ENCODE measurements at regions not wholly inside any gene's neighbourhood (a gene's known extent, or its start where the extent isn't known, plus 50 kb on each side); places are given as distances from the start of the nearest gene placed in this dataset.

DNA sequence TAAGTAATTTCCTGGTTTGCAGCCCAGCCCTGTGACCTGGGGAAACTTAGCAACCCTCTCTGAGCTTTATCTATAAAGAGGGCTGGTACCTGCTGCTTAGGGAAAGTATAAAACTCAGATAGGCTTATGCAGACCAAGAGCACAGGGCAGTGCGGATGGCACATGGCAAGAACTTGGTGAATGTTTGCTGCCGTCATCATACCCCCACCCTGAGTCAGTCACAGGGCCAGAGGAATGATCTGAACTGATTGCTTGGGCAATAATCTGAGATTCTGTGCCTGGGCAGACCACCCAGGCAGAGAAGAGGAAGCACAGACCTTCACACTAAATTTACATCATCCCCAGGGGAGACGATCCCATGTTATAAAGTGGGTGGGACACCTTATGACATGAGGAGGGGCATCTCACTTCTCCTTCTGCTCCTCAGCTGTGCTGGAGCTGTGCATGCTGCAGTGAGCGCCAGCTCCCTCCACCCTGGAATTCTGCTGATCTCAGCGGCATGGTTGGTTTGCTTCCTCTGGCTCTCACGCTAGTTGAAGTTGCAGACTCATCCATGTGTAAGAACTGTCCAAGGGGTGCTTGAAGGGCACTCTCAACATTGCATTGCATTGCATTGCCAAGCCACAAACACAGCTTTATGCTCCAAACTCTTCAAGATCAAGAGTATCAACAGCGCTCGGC is 197.1 kb downstream of the AJAP1 start (continued):
- TF ChIP-seq ZBTB40 (IDR thresholded peaks at IDR 0.05; ENCODE audit: borderline replicate concordance): no peak
- no peak for TF ChIP-seq FOXM1 (IDR thresholded peaks at IDR 0.05; ENCODE audit: low read depth, low read length)
- no peak for TF ChIP-seq CREB1 (IDR thresholded peaks at IDR 0.05; ENCODE audit: low read depth)
- TF ChIP-seq MEF2B (IDR thresholded peaks at IDR 0.05; ENCODE audit: partially characterized antibody, poor library complexity, severe bottlenecking): no peak
- TF ChIP-seq FOS (IDR thresholded peaks at IDR 0.05; ENCODE audit: borderline replicate concordance, extremely low read depth, insufficient read length): no peak
- TF ChIP-seq MTA3 (IDR thresholded peaks at IDR 0.05; ENCODE audit: borderline replicate concordance, low read length): no peak
- TF ChIP-seq, protein P1, sequence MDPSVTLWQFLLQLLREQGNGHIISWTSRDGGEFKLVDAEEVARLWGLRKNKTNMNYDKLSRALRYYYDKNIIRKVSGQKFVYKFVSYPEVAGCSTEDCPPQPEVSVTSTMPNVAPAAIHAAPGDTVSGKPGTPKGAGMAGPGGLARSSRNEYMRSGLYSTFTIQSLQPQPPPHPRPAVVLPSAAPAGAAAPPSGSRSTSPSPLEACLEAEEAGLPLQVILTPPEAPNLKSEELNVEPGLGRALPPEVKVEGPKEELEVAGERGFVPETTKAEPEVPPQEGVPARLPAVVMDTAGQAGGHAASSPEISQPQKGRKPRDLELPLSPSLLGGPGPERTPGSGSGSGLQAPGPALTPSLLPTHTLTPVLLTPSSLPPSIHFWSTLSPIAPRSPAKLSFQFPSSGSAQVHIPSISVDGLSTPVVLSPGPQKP (IDR thresholded peaks at IDR 0.05; ENCODE audit: low read depth, low read length): no peak
- TF ChIP-seq ESRRA (IDR thresholded peaks at IDR 0.05; ENCODE audit: low read length): no peak
